Hematopoietic multipotent progenitor cell treated with erythropoietin and hydrocortisone succinate and interleukin-3 and kit ligand, for 6 days (in vitro differentiated cells): ENCODE measurements at regions not wholly inside any gene's neighbourhood (a gene's known extent, or its start where the extent isn't known, plus 50 kb on each side); places are given as distances from the start of the nearest gene placed in this dataset.

Source experiments
- DNase-seq: peaks from one replicate; pipeline ENCODE4 v3.0.0-alpha.2; 2015

DNA sequence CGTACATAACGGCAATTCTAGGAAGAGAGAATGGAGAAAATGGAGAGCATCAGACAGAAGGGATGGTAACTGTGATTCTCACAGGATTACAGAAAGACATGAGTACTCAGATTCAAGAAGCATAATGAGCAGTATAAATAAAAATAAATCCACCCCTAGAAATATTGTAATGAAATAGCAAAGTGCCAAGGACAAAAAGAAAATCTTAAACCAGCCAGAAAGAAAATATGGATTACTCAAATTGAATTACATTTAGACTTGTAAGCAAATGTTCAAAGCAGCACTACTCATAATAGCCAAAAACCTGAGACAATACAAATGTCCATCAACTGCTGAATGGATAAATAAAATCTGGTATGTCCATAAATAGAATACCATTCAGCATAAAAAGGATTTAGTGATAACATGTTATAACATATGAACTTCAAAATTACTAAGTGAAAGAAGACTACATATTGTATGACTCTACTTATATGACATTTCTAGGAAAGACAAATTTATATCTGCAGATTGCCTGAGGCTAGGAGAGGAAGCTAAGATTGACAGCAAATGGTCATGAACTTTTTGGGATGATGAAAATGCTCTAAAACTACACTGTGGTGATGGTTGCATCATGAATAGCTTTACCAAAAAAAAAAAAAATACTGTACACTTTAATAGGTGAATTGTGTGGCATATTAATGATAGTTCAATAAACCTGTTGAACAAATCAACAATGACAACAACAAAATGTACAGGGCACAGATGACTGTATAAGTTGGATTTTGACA lies 63.4 kb upstream of the SPTBN1 start:
- DNase-seq, result no peak

DNA sequence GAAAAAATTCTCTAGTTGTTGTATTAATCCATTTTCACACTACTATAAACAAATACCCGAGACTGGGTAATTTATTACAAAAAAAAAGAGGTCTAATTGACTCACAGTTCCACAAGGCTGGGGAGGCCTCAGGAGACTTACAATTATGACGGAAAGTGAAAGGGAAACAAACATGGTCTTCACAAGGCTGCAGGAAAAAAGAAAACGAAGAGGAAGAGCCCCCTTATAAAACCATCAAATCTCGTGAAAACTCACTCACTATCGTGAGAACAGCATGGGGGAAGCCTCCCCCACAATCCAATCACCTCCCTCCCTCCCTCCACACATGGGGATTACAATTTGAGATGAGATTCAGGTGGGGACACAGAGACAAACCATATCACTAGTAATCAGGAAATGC lies 61.7 kb upstream of the SPTBN1 start:
- no peak for DNase-seq

DNA sequence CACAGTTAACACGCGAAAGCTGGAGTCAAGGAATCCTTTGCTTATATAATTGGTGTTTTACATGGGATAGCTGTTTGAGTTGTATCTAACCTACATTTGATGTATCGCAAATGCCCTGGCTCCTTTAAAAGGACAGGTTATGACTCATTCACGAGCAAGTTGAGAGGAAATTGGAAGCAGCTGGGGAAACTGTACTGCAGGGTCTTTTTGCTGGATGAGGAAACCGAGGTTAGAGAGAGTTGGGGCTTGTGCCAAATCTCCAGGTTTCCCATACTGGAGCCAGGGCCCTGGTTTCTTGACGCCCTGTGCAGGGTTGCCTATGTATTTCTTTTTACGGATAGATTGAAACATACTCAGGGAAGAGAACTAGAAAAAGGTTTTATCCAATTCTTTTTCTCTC lies 60.0 kb upstream of the SPTBN1 start:
- no peak for DNase-seq

DNA sequence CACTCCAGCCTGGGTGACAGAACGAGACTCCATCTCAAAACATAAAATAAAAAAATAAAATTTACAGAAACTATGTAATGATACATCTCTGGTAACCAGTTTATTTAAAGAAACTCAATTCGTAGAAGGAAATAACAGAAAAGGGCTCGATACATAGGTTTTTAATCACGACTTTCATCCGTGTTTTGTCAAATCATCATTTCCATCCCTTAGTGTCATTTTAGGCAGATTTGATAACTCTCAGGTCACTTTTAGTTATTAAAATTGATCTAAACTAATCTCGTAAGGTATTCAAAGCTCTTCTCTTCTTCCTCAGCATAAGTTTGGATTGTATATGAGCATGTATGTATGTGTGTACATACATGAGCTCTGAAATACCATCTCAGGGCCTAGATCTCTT lies 59.3 kb upstream of the SPTBN1 start:
- no peak for DNase-seq

DNA sequence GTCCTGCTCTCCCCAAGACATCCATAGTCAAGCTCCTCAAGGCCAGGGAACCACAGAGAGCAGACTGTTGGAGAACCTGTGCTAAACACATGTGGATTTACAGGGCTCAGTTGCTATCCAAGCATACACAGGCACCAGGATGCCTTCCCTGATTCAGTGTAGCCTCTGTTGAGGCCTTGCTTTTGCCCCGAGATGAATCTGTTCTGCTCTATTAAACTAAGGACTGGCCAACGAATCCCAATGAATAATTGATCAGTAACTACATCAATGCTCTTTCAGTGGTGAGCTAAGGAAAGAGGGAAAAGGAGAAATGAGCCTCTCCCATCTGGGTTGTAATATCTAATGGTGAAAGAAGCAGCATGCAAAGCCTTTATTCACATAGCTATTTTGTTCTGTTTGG lies 58.7 kb upstream of the SPTBN1 start:
- DNase-seq, result no peak

DNA sequence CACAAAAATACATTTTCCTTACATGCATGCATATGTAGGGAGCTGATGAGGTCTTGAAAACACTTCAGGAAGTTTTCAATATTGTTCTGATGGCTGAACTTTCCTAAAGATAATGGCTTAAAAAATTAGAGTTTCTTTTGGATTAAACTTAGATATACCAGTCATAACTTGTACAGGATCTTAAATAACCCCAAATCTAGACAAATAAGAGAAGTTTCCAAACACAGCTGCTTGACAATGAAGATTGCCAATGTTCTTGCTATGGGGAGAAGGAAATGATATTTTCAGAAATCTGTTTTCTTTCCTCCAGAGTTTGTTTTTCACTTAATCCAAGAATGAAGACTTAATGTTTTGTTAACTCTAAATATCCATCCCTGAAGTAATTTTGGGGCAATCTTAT lies 54.6 kb upstream of the SPTBN1 start:
- DNase-seq, result no peak

DNA sequence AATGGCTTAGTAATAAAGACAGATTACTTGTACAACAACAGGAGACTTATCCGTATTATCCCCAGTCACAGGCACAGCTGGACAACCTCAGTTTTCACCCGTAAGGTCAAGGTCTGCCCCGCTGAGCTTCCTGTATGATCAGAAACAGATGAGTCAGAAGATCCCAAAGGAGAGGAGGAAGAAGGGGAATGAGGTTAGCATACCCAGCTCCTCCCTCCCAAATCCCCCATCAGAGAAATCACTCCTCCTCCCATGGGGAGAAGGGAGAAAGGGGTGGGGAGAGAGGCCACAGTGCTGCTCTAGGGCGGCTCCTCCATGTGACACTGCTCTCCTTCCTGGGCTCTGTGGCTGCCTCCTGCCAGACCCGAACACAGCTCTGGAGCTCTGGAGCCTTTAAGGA lies 53.8 kb upstream of the SPTBN1 start:
- DNase-seq, result no peak

DNA sequence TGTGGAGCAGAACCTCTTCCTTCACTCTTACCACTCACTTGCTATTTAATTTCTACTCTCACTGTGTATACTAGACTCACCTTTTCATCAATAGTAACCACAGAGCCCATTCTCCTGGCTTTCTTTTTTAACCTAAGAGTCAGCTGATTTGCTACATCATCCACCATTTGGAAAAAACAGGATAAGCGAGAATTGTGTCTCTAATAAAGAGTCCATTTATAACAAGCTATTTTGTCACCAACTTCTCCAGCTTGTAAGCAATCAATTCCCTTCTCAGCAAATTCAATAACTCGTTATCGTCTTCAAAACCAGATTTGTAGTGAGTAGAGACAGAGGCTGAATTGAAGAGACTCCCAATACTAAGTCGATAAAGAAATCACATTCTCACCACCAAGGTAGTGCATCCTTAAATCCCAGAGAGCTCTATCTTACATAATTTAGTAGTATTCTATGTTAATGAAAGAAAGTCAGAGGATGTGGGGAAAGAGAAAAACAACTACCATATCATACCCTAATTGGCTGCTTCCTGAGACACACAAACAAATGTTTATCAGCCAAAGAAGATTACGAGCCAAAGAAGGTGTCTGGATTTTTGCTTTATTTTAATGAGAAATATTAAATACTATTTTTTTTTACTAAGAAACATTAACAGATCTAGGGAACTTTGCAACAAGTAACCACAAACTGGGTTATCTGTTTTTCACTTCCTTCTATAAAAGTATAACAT lies 52.5 kb upstream of the SPTBN1 start:
- no peak for DNase-seq

DNA sequence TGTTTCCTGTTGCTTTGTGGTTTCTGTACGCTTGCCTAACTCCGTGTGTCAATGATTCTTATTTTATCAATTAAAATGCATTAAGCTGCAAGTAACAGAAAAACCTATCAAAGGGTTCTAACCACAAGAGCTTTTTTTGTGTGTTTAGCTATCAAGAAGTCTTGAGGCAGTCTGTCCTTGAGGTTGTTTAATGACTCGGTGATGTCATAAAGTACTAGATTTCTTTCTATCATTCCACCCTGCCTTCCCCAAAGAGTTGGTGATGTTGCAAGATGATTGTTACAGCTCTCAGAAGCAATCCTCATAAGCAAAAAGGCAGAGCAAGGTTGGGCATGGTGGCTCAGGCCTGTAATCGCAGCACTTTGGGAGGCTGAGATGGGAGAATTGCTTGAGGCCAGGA lies 51.9 kb upstream of the SPTBN1 start:
- DNase-seq, result peak; percentile 50

DNA sequence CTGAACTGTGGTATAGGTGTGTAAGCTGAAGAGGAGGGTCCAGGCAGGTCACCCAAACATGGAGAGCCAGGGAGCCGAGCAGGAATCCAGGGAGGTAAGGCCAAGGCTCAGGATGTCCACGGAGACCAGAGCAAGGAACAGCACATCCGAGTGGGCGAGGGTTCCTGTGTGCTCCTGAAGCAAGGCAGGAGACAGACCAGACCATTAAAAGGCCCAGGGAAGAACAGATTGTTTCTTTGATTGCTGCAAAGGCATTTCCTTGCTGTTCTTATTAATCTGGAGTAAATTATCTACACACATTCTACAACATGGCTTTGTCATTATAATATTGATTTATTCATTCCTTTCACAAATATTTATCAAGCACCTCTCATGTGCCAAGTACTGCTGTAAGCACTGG lies 50.1 kb upstream of the SPTBN1 start:
- no peak for DNase-seq
